HL-60 (cell line): ENCODE measurements at regions not wholly inside any gene's neighbourhood (a gene's known extent, or its start where the extent isn't known, plus 50 kb on each side); places are given as distances from the start of the nearest gene placed in this dataset.

Source experiments
- DNase-seq, 2 experiments: peaks; one replicate each; pipeline ENCODE4 v3.0.0-alpha.2; 2010 to 2020; ENCODE audit warnings: low read depth in 1 of 2, low spot score in 1 of 2
- H3K27ac ChIP-seq: fragments of 250-450 bp; sonication (Bioruptor Pico); replicated peaks from 2 replicates; pipeline ENCODE4 v1.5.1; 2020; ENCODE audit warnings: mild to moderate bottlenecking, moderate library complexity
- H3K27me3 ChIP-seq: fragments of 250-450 bp; sonication (Bioruptor Pico); 2 replicates; pipeline ENCODE4 v1.5.1; 2021; ENCODE audit warnings: mild to moderate bottlenecking, moderate library complexity; ENCODE audit not compliant: insufficient read depth, poor library complexity, severe bottlenecking
- H3K4me3 ChIP-seq: replicated peaks from 2 replicates; pipeline ENCODE4 v1.5.1; 2011; ENCODE audit warnings: mild to moderate bottlenecking, control low read depth, low read length; ENCODE audit not compliant: insufficient read depth
- GABPA ChIP-seq: IDR thresholded peaks from 2 replicates; pipeline ENCODE4 v1.6.1; 2012; ENCODE audit warnings: low read depth
- POLR2AphosphoS5 ChIP-seq: IDR thresholded peaks from 2 replicates; pipeline ENCODE4 v1.6.1; 2012; ENCODE audit warnings: low read depth
- SPI1 ChIP-seq: IDR thresholded peaks from 2 replicates; pipeline ENCODE4 v1.6.1; 2012; ENCODE audit warnings: low read depth, mild to moderate bottlenecking, borderline replicate concordance
- TF ChIP-seq, protein P1 (sequence below): IDR thresholded peaks from 2 replicates; pipeline ENCODE4 v1.6.1; 2012; ENCODE audit warnings: low read depth; ENCODE audit not compliant: insufficient replicate concordance
- TF ChIP-seq, protein P2 (sequence below): IDR thresholded peaks from one replicate; pipeline ENCODE4 v1.5.1; 2011; ENCODE audit warnings: low read length, control low read depth, inconsistent platforms; ENCODE audit not compliant: insufficient read depth

DNA sequence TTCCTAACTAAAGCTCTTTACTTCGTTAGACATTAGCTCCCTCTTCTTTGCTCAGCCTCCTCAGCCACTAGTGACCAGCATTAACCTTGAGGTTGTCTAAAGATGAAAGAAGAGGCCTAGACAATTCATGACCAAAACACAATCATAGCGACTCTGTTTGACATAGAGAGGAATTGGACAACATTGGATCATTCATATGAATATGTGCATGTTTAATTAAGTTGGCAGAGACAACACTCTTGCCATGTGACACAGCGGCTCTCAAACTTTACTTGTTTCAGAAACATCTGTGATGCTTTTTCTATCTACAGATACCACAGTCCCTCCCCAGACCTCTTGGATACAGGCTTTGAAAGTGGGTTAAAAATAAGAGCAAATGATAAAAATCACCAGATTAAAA is 81.7 kb downstream of the LINC00237 start:
- peaks cover 12% of the 10 kb centered on the region for H3K27me3 ChIP-seq
- TF ChIP-seq SPI1 (no peak), POLR2AphosphoS5 (no peak), GABPA (no peak)
- TF ChIP-seq, protein P1, sequence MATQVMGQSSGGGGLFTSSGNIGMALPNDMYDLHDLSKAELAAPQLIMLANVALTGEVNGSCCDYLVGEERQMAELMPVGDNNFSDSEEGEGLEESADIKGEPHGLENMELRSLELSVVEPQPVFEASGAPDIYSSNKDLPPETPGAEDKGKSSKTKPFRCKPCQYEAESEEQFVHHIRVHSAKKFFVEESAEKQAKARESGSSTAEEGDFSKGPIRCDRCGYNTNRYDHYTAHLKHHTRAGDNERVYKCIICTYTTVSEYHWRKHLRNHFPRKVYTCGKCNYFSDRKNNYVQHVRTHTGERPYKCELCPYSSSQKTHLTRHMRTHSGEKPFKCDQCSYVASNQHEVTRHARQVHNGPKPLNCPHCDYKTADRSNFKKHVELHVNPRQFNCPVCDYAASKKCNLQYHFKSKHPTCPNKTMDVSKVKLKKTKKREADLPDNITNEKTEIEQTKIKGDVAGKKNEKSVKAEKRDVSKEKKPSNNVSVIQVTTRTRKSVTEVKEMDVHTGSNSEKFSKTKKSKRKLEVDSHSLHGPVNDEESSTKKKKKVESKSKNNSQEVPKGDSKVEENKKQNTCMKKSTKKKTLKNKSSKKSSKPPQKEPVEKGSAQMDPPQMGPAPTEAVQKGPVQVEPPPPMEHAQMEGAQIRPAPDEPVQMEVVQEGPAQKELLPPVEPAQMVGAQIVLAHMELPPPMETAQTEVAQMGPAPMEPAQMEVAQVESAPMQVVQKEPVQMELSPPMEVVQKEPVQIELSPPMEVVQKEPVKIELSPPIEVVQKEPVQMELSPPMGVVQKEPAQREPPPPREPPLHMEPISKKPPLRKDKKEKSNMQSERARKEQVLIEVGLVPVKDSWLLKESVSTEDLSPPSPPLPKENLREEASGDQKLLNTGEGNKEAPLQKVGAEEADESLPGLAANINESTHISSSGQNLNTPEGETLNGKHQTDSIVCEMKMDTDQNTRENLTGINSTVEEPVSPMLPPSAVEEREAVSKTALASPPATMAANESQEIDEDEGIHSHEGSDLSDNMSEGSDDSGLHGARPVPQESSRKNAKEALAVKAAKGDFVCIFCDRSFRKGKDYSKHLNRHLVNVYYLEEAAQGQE, result no peak
- TF ChIP-seq, protein P2, sequence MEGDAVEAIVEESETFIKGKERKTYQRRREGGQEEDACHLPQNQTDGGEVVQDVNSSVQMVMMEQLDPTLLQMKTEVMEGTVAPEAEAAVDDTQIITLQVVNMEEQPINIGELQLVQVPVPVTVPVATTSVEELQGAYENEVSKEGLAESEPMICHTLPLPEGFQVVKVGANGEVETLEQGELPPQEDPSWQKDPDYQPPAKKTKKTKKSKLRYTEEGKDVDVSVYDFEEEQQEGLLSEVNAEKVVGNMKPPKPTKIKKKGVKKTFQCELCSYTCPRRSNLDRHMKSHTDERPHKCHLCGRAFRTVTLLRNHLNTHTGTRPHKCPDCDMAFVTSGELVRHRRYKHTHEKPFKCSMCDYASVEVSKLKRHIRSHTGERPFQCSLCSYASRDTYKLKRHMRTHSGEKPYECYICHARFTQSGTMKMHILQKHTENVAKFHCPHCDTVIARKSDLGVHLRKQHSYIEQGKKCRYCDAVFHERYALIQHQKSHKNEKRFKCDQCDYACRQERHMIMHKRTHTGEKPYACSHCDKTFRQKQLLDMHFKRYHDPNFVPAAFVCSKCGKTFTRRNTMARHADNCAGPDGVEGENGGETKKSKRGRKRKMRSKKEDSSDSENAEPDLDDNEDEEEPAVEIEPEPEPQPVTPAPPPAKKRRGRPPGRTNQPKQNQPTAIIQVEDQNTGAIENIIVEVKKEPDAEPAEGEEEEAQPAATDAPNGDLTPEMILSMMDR, result no peak
- H3K4me3 ChIP-seq, result no peak overlapping the region
- H3K27ac ChIP-seq, result no peak overlapping the region
- DNase-seq, result no peak

DNA sequence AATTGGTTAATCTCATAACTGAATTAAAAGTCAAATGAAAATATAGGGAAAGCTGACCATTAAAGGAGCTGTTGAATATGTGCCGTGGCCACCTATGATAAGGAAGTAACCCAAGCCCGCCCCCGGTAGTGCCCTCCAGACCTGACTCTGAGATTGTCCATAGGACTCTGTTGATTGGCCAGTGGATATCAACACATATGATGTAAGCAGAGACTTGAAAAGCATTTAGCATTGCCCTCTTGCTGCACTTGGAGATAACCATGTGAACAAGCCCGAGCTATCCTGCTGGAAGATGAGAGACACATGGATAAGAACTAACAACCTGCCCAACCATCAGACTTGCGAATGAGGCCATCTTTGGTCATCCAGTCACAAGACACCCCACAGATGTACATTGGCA is 83.2 kb downstream of the LINC00237 start:
- Histone ChIP-seq H3K4me3 (no peak overlapping the region), H3K27ac (no peak overlapping the region), H3K27me3 (peaks cover 12% of the 10 kb centered on the region)
- no peak for DNase-seq
- TF ChIP-seq SPI1 (no peak), GABPA (no peak), POLR2AphosphoS5 (no peak)
- TF ChIP-seq, protein P1, result no peak
- TF ChIP-seq, protein P2, result no peak

DNA sequence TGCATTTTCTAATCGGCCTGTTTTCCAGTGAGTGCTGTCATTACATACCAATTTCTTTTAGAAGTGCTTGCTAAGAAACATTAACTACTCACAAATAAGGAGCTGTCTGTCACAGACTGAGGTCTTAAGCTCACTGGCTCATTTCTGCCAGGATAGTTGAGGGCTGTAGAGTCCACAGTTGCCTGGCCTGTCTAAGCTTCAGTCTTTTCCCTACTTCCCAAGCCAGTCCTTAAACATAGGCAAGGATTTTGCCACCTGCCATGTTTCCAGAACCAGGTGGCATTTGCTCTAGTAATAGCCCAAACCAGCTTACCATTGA is 84.7 kb downstream of the LINC00237 start:
- no peak overlapping the region for H3K4me3 ChIP-seq
- peaks cover 19% of the 10 kb centered on the region for H3K27me3 ChIP-seq
- H3K27ac ChIP-seq, result no peak overlapping the region
- DNase-seq, result no peak
- TF ChIP-seq GABPA (no peak), SPI1 (no peak), POLR2AphosphoS5 (no peak)
- TF ChIP-seq, protein P2, result no peak
- TF ChIP-seq, protein P1, result no peak
